ENCODE measurements at regions not wholly inside any gene's neighbourhood (a gene's known extent, or its start where the extent isn't known, plus 50 kb on each side); places are given as distances from the start of the nearest gene placed in this dataset.

- H3K27me3 ChIP-seq (replicated peaks; ENCODE audit: insufficient read depth, low read length) = no peaks in the 10 kb centered on the region
- no peak overlapping the region for H3K9ac ChIP-seq (ENCODE audit: low read length)
- H3K9me2 ChIP-seq (replicated peaks; ENCODE audit: insufficient read depth, low read length) = no peaks in the 10 kb centered on the region
- no peak overlapping the region for H3K27ac ChIP-seq (ENCODE audit: low read length)
- H3K4me3 ChIP-seq (ENCODE audit: low read length) = no peak overlapping the region
- H3K36me3 ChIP-seq (replicated peaks; ENCODE audit: insufficient read depth, low read length) = no peaks in the 10 kb centered on the region
- no peak overlapping the region for H3K4me2 ChIP-seq (ENCODE audit: low read depth, low read length)
- no peaks in the 10 kb centered on the region for H3K9me3 ChIP-seq (replicated peaks; ENCODE audit: insufficient read depth, low read length)
- H2AFZ ChIP-seq (ENCODE audit: low read length) = no peak overlapping the region
- TF ChIP-seq EZH2phosphoT487 (IDR thresholded peaks at IDR 0.05; ENCODE audit: low read length) (no peak), EZH2 (optimal IDR thresholded peaks at IDR 0.05; ENCODE audit: low read depth, low read length) (no peak), CTCF (IDR thresholded peaks at IDR 0.05; ENCODE audit: low read length) (no peak)
- no peaks in the 10 kb centered on the region for H4K20me1 ChIP-seq (ENCODE audit: insufficient read depth, low read length)
- no peaks in the 10 kb centered on the region for H3K79me2 ChIP-seq (ENCODE audit: low read length)
- DNase-seq = no peak
- H3K4me1 ChIP-seq (ENCODE audit: low read length) = no peaks in the 10 kb centered on the region
- no peaks in the 10 kb centered on the region for H3F3A ChIP-seq (ENCODE audit: insufficient read depth, low read length)
Observed at GRCh38 chr16:60558936-60559335, 1477.3 kb downstream of the CDH8 start.

DNA sequence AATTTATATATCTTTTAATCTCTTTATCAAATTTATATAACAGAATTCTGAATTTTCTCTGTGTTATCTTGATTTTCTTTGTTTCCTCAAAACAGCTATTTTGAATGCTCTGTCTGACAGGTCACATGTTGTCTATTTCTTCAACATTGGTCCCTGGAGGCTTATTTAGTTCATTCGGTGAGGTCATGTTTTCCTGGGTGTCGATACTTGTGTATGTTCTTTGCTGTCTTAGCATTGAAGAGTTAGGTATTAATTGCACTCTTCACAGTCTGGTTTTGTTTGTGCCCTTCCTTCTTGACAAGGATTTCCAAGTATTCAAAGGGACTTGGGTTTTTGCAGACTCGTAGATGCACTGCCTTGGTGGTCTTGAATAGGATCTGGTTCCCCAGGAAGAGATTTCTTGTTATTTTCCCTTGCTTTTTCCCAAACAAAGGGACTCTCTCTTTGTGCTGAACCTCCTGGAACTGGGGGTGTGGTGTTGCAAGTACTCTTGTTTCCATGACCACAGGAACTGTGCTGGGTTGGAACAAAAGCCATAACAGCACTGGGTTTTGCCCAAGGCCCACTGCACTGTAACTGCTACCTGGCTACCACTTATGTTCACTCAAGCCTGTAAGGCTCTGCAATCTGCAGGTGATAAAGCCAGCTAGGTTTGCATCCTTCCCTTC, 1483.0 kb downstream of the CDH8 start:
- DNase-seq = no peak
- no peaks in the 10 kb centered on the region for H3K4me1 ChIP-seq (ENCODE audit: low read length)
- H3K79me2 ChIP-seq (ENCODE audit: low read length) = no peaks in the 10 kb centered on the region
- no peaks in the 10 kb centered on the region for H3K27me3 ChIP-seq (replicated peaks; ENCODE audit: insufficient read depth, low read length)
- H3F3A ChIP-seq (ENCODE audit: insufficient read depth, low read length) = no peaks in the 10 kb centered on the region
- no peak overlapping the region for H3K4me3 ChIP-seq (ENCODE audit: low read length)
- no peaks in the 10 kb centered on the region for H3K9me2 ChIP-seq (replicated peaks; ENCODE audit: insufficient read depth, low read length)
- H3K9me3 ChIP-seq (replicated peaks; ENCODE audit: insufficient read depth, low read length) = no peaks in the 10 kb centered on the region
- no peak overlapping the region for H3K9ac ChIP-seq (ENCODE audit: low read length)
- H3K36me3 ChIP-seq (replicated peaks; ENCODE audit: insufficient read depth, low read length) = no peaks in the 10 kb centered on the region
- H3K4me2 ChIP-seq (ENCODE audit: low read depth, low read length) = no peak overlapping the region
- TF ChIP-seq EZH2phosphoT487 (IDR thresholded peaks at IDR 0.05; ENCODE audit: low read length) (no peak), EZH2 (optimal IDR thresholded peaks at IDR 0.05; ENCODE audit: low read depth, low read length) (no peak), CTCF (IDR thresholded peaks at IDR 0.05; ENCODE audit: low read length) (no peak)
- H4K20me1 ChIP-seq (ENCODE audit: insufficient read depth, low read length) = no peaks in the 10 kb centered on the region
- no peak overlapping the region for H2AFZ ChIP-seq (ENCODE audit: low read length)
- H3K27ac ChIP-seq (ENCODE audit: low read length) = no peak overlapping the region

DNA sequence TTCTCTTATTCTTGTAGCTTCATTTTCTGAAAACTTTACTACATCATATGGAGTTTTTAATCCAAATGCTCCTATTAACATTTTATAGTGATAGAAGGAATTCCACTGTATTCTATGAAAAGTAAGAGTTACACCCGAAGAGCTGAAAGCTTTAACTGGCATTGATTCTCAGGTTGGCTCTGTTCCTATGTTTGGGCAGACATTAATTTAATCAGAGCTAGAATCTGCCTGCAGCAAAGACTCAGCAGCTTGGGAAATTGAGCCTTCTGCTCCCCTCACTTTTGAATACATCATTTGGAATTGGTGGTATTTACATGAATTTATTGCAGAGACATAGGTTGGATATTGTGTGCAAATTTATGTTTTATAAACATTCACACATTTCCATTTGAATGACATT, 1494.7 kb downstream of the CDH8 start:
- no peaks in the 10 kb centered on the region for H3K4me1 ChIP-seq (ENCODE audit: low read length)
- peak overlapping the region; percentile 13; the same call in 1 of the 2 replicates for H3K4me2 ChIP-seq (ENCODE audit: low read depth, low read length)

More for the DNA sequence above, 1494.7 kb downstream of the CDH8 start:
- H2AFZ ChIP-seq (ENCODE audit: low read length) = no peak overlapping the region; the same call in 1 of the 2 replicates
- H3K9ac ChIP-seq (ENCODE audit: low read length) = no peak overlapping the region
- DNase-seq = no peak
- no peak overlapping the region for H3K27ac ChIP-seq (ENCODE audit: low read length)
- no peaks in the 10 kb centered on the region for H3F3A ChIP-seq (ENCODE audit: insufficient read depth, low read length)
- no peak overlapping the region for H3K4me3 ChIP-seq (ENCODE audit: low read length)
- no peak for TF ChIP-seq CTCF (IDR thresholded peaks at IDR 0.05; ENCODE audit: low read length)
- no peak for TF ChIP-seq EZH2 (optimal IDR thresholded peaks at IDR 0.05; ENCODE audit: low read depth, low read length)
- TF ChIP-seq EZH2phosphoT487 (IDR thresholded peaks at IDR 0.05; ENCODE audit: low read length) = no peak
- no peaks in the 10 kb centered on the region for H3K36me3 ChIP-seq (replicated peaks; ENCODE audit: insufficient read depth, low read length)
- no peaks in the 10 kb centered on the region for H3K27me3 ChIP-seq (replicated peaks; ENCODE audit: insufficient read depth, low read length)
- no peaks in the 10 kb centered on the region for H4K20me1 ChIP-seq (ENCODE audit: insufficient read depth, low read length)
- H3K79me2 ChIP-seq (ENCODE audit: low read length) = no peaks in the 10 kb centered on the region
- no peaks in the 10 kb centered on the region for H3K9me3 ChIP-seq (replicated peaks; ENCODE audit: insufficient read depth, low read length)
- no peaks in the 10 kb centered on the region for H3K9me2 ChIP-seq (replicated peaks; ENCODE audit: insufficient read depth, low read length)
